GM06990 (cell line): ENCODE measurements at regions not wholly inside any gene's neighbourhood (a gene's known extent, or its start where the extent isn't known, plus 50 kb on each side); places are given as distances from the start of the nearest gene placed in this dataset.
A peak's percentile ranks its signal among the peaks of the same experiment; 100 is the strongest.

Experiments
- DNase-seq: peaks from one replicate; pipeline ENCODE4 v3.0.0-alpha.2; 2011; ENCODE audit not compliant: insufficient read length; ENCODE audit errors: extremely low read depth
- H3K27me3 ChIP-seq: replicated peaks from 2 replicates; pipeline ENCODE4 v1.6.0; 2011; ENCODE audit warnings: low read length; ENCODE audit not compliant: control insufficient read depth, insufficient read depth
- H3K36me3 ChIP-seq: 2 replicates; pipeline ENCODE4 v1.5.1; 2011; ENCODE audit warnings: low read length; ENCODE audit not compliant: control insufficient read depth, insufficient read depth
- H3K4me3 ChIP-seq: replicated peaks from 2 replicates; pipeline ENCODE4 v1.5.1; 2011; ENCODE audit warnings: low read depth, mild to moderate bottlenecking, control low read depth, low read length
- CTCF ChIP-seq: IDR thresholded peaks from 2 replicates; pipeline ENCODE4 v1.5.1; 2011; ENCODE audit warnings: low read length, control low read depth, mild to moderate bottlenecking, inconsistent platforms; ENCODE audit not compliant: insufficient read depth, poor library complexity, severe bottlenecking

DNA sequence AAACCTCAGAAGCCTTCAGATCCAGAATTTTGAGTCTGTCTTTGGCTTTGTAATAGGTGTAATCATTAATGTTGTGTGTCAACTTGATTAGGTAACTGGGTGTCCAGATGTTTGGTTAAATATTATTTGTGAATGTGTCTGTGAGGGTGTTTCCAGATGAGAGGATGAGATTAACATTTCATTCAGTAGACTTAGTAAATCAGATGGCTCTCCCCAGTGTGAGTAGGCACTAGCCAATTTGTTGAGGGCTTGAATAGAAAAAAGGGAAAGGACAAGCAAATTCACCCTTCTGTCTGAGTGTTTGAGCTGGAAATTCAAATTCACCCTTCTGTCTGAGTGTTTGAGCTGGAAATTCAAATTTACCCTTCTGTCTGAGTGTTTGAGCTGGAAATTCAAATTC lies 932.2 kb downstream of the SLC6A15 start:
- no peak overlapping the region for H3K4me3 ChIP-seq
- no peaks in the 10 kb centered on the region for H3K36me3 ChIP-seq
- H3K27me3 ChIP-seq, result no peaks in the 10 kb centered on the region
- no peak for DNase-seq
- TF ChIP-seq CTCF, result no peak

DNA sequence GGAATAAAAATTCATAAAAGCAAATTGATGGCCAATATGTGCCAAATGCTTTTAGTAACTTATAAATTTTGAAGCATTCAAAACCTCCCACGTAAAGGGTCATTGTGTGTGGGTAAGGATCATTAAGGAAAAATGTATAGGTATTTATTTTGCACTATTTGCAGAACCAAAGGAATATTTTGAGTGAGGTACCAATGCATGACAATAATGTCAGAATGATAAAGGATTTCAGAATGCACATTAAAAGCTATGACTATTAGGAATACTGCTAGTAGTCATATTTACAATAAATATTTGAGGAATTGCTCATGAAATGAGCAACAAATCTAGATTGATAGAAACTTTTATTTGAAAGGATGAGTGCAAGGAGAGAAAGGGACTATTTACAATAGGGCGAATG lies 932.8 kb downstream of the SLC6A15 start:
- Histone ChIP-seq H3K27me3 (no peaks in the 10 kb centered on the region), H3K4me3 (no peak overlapping the region), H3K36me3 (no peaks in the 10 kb centered on the region)
- no peak for TF ChIP-seq CTCF
- no peak for DNase-seq

DNA sequence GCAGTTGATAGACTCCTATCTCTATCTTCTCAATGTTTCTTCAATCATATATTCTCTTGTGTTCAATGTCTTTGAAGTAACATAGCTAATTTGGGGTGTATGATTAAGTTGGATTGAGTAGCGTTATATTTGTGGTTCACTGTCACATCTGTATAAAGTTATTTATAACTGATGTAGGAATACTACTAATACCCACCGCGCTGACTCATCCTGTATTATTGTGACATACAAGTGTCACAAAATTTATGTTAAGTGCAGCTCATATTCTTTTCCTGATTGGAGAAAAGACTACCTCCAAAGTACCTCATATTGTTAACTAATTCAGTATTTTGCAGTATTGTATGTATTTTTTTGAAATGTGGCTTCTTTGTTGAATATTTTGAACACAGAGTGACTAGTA lies 940.8 kb downstream of the SLC6A15 start:
- Histone ChIP-seq H3K27me3 (no peaks in the 10 kb centered on the region), H3K36me3 (no peaks in the 10 kb centered on the region), H3K4me3 (no peak overlapping the region)
- no peak for DNase-seq
- TF ChIP-seq CTCF, result no peak

- no peak for DNase-seq
- Histone ChIP-seq H3K36me3 (no peaks in the 10 kb centered on the region), H3K27me3 (no peaks in the 10 kb centered on the region), H3K4me3 (no peak overlapping the region)
- no peak for TF ChIP-seq CTCF
Observed at GRCh38 chr12:83960767-83961166, 951.8 kb downstream of the SLC6A15 start.

DNA sequence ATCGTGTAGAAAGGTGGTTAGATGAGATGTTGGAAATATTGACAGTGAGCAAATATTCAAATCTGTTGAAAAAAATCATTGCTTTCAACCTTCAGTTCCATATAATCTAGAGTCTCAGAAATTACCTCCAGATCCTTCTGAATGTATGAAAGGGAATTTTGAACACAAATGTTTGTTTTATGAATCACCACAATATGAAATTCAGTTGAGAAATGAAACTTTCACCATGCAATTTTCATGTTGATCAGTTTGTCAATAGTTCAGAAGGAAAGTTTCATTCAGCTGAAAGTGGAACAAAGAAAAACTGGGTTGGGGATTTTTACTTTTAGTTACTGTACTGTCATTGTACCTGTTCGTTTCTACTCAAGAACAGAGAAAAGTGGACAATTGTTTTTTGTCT lies 953.6 kb downstream of the SLC6A15 start:
- Histone ChIP-seq H3K36me3 (no peaks in the 10 kb centered on the region), H3K4me3 (no peak overlapping the region), H3K27me3 (no peaks in the 10 kb centered on the region)
- no peak for TF ChIP-seq CTCF
- DNase-seq, result no peak

- no peak for DNase-seq
- no peaks in the 10 kb centered on the region for H3K36me3 ChIP-seq
Observed at GRCh38 chr12:83954956-83955601, 957.5 kb downstream of the SLC6A15 start.

More at GRCh38 chr12:83954956-83955601, 957.5 kb downstream of the SLC6A15 start:
- Histone ChIP-seq H3K27me3 (no peaks in the 10 kb centered on the region), H3K4me3 (no peak overlapping the region)
- TF ChIP-seq CTCF, result peak; percentile 1
